Endothelial cell of umbilical vein (primary cell): ENCODE measurements at regions not wholly inside any gene's neighbourhood (a gene's known extent, or its start where the extent isn't known, plus 50 kb on each side); places are given as distances from the start of the nearest gene placed in this dataset.

Experiments used
- BruUV-seq: library from RNA; stranded (reverse); fragments of 400-500 nt; replicated peaks from 2 replicates; lab custom pipeline; 2021; lab: Mats Ljungman, UMichigan
- CTCF ChIA-PET: fragments of 300-600, 350-600 bp; sonication (Branson Sonifier 250); formaldehyde crosslinking; loops from one replicate; lab custom pipeline; 2021; ENCODE audit warnings: antibody characterized with exemption, inconsistent platforms; lab: Charles Lee
- POLR2A ChIA-PET: fragments of 300-600, 350-600 bp; sonication (Branson Sonifier 250); formaldehyde crosslinking; loops from one replicate; lab custom pipeline; 2021; ENCODE audit warnings: antibody characterized with exemption, inconsistent platforms; lab: Charles Lee
- DNase-seq: peaks from one replicate; pipeline ENCODE4 v3.0.0-alpha.2; 2011; ENCODE audit warnings: low read depth, low spot score
- FAIRE-seq: peaks from 2 replicates; lab custom pipeline; 2011; peaks lifted over from hg19 to GRCh38; lab: Jason Lieb, UNC
- H2AFZ ChIP-seq: 2 replicates; pipeline ENCODE4 v1.6.0; 2012; ENCODE audit warnings: low read depth, low read length, control low read depth, inconsistent platforms
- H3K27ac ChIP-seq: 2 replicates; pipeline ENCODE4 v1.5.1; 2011; ENCODE audit warnings: low read depth, mild to moderate bottlenecking, control low read depth, low read length, moderate library complexity; ENCODE audit not compliant: insufficient read depth
- H3K27me3 ChIP-seq, 2 experiments: 2 replicates each; pipeline versions ENCODE4 v1.6.0 to v1.6.1; 2011; ENCODE audit warnings: low read length in 2 of 2, mixed read lengths in 1 of 2; ENCODE audit not compliant: control insufficient read depth in 2 of 2, insufficient read depth in 2 of 2
- H3K36me3 ChIP-seq, 2 experiments: 2 replicates in 1 of 2; 3 replicates in 1 of 2; pipeline ENCODE4 v1.5.1; 2011; ENCODE audit warnings: low read length in 2 of 2, mild to moderate bottlenecking in 1 of 2, moderate library complexity in 1 of 2; ENCODE audit not compliant: control insufficient read depth in 2 of 2, insufficient read depth in 2 of 2; ENCODE audit errors: extremely low read depth in 1 of 2
- H3K4me1 ChIP-seq: 3 replicates; pipeline ENCODE4 v1.5.1; 2011; ENCODE audit warnings: mild to moderate bottlenecking, low read length; ENCODE audit not compliant: control insufficient read depth, insufficient read depth; ENCODE audit errors: extremely low read depth
- H3K4me2 ChIP-seq: 2 replicates; pipeline ENCODE4 v1.6.1; 2011; ENCODE audit warnings: low read length, control low read depth, mixed read lengths; ENCODE audit not compliant: insufficient read depth
- H3K4me3 ChIP-seq, 3 experiments: fragments of 200-600 bp in 1 of 3; sonication (generic), shearing (Covaris generic) in 1 of 3; replicated peaks in 1 of 3; 2 replicates each; pipeline ENCODE4 v1.5.1; 2011 to 2016; ENCODE audit warnings: control low read depth in 3 of 3, low read length in 3 of 3, mild to moderate bottlenecking in 2 of 3, inconsistent platforms in 1 of 3, low read depth in 1 of 3, moderate library complexity in 1 of 3; ENCODE audit not compliant: insufficient read depth in 1 of 3
- H3K79me2 ChIP-seq: 2 replicates; pipeline ENCODE4 v1.6.0; 2012; ENCODE audit warnings: low read length, inconsistent platforms; ENCODE audit not compliant: control insufficient read depth, insufficient read depth
- H3K9ac ChIP-seq: replicated peaks from 2 replicates; pipeline ENCODE3; 2011; ENCODE audit warnings: low read length, control low read depth; ENCODE audit not compliant: insufficient read depth; ENCODE audit errors: extremely low read depth
- H3K9me1 ChIP-seq: replicated peaks from 3 replicates; pipeline ENCODE4 v1.6.0; 2011; ENCODE audit warnings: mild to moderate bottlenecking, low read length; ENCODE audit not compliant: control insufficient read depth, insufficient read depth; ENCODE audit errors: extremely low read depth
- H3K9me3 ChIP-seq: replicated peaks from 2 replicates; pipeline ENCODE4 v1.5.1; 2012; ENCODE audit warnings: low read length, inconsistent platforms; ENCODE audit not compliant: control insufficient read depth, insufficient read depth
- H4K20me1 ChIP-seq: replicated peaks from 2 replicates; pipeline ENCODE3; 2011; ENCODE audit warnings: mild to moderate bottlenecking, low read length; ENCODE audit not compliant: control insufficient read depth, insufficient read depth; ENCODE audit errors: extremely low read depth
- CTCF ChIP-seq, 2 donors: IDR thresholded peaks; 1 replicate in 1 of 2; 2 replicates in 1 of 2; pipeline ENCODE4 v1.5.1; 2011; ENCODE audit warnings: low read length in 2 of 2, mild to moderate bottlenecking in 2 of 2, moderate library complexity in 2 of 2, control low read depth in 1 of 2, inconsistent platforms in 1 of 2, low read depth in 1 of 2; ENCODE audit not compliant: insufficient read depth in 1 of 2; ENCODE audit errors: extremely low read depth in 1 of 2
- EZH2 ChIP-seq: IDR thresholded peaks from 2 replicates; pipeline ENCODE4 v1.6.1; 2012; ENCODE audit warnings: borderline replicate concordance, low read depth, mild to moderate bottlenecking, moderate library complexity, low read length, inconsistent platforms; ENCODE audit not compliant: severe bottlenecking
- FOS ChIP-seq: IDR thresholded peaks from 2 replicates; pipeline ENCODE4 v1.6.1; 2011; ENCODE audit warnings: mild to moderate bottlenecking, low read length, moderate library complexity, borderline replicate concordance; ENCODE audit not compliant: insufficient read depth
- GATA2 ChIP-seq: IDR thresholded peaks from 2 replicates; pipeline ENCODE4 v1.7.0; 2011; ENCODE audit warnings: low read depth, mild to moderate bottlenecking, moderate library complexity, mixed read lengths, low read length; ENCODE audit not compliant: insufficient read length, insufficient read depth
- JUN ChIP-seq: IDR thresholded peaks from 2 replicates; pipeline ENCODE4 v1.6.1; 2011; ENCODE audit warnings: borderline replicate concordance, low read depth; ENCODE audit not compliant: insufficient read length, insufficient read depth
- MYC ChIP-seq: IDR thresholded peaks from one replicate; pipeline ENCODE4 v1.6.1; 2011; ENCODE audit warnings: mild to moderate bottlenecking, low read depth, low read length
- POLR2A ChIP-seq: IDR thresholded peaks from 2 replicates; pipeline ENCODE4 v1.6.1; 2012; ENCODE audit warnings: low read depth, mild to moderate bottlenecking, control low read depth, low read length
- POLR2AphosphoS5 ChIP-seq: IDR thresholded peaks from 2 replicates; pipeline ENCODE4 v1.6.1; 2012; ENCODE audit warnings: low read depth, mild to moderate bottlenecking, control low read depth, low read length, moderate library complexity; ENCODE audit not compliant: insufficient read depth
- dilution Hi-C: fragments of 300-500 bp; cut with MboI; formaldehyde crosslinking; loops from one replicate; pipeline ENCODE4 v1.15.0; 2019; ENCODE audit warnings: low sequenced_read_pairs; ENCODE audit not compliant: extremely low pct_ligation_motif_present
- intact Hi-C: fragments of 100-400 bp; cut with micrococcal nuclease; formaldehyde crosslinking; loops from one replicate; pipeline ENCODE4 v1.10.0; 2022
- TF ChIP-seq, protein P1 (sequence below): IDR thresholded peaks from 2 replicates; pipeline ENCODE4 v1.6.1; 2011; ENCODE audit not compliant: insufficient read depth, insufficient read length

DNA sequence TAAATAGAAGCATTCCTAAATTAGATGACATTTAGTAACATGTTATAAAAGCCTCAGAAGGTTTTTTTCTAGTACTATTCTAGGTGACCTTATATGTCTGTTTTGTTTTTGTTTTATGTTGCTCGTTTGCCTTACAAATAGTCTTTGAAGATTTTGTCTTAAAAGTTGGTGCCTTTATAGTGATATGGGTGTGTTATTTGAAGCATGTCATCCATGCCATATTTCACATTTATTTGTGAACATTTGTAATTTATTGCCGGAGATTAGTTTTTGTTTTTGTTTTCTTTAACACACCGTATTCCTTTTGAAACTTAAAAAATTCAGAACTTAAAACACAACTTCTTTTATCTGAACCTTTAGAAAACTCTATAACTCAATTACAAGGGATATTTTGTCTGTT is 422.8 kb upstream of the PCDH9 start:
- ChIA-PET POLR2A (no interaction called here), CTCF (no interaction called here)
- FAIRE-seq (no peak), DNase-seq (no peak)
- no peaks in the 10 kb centered on the region for H3K4me1 ChIP-seq
- no peak overlapping the region for H2AFZ ChIP-seq
- no peaks in the 10 kb centered on the region for H4K20me1 ChIP-seq
- H3K9me3 ChIP-seq: no peaks in the 10 kb centered on the region
- intact Hi-C loops (no loop called here), dilution Hi-C loops (no loop called here)
- BruUV-seq: no TSS peak
- H3K4me2 ChIP-seq: no peak overlapping the region
- no peak overlapping the region for H3K9ac ChIP-seq
- H3K9me1 ChIP-seq: no peaks in the 10 kb centered on the region
- H3K27ac ChIP-seq: no peak overlapping the region
- H3K27me3 ChIP-seq: no peaks in the 10 kb centered on the region
- H3K36me3 ChIP-seq: no peaks in the 10 kb centered on the region
- H3K4me3 ChIP-seq: no peak overlapping the region
- TF ChIP-seq FOS: no peak
- TF ChIP-seq EZH2: no peak
- no peak for TF ChIP-seq CTCF (IDR thresholded peaks at IDR 0.05; ENCODE audit: extremely low read depth in 1 of 2, insufficient read depth in 1 of 2, low read depth in 1 of 2, low read length in 2 of 2)
- no peak for TF ChIP-seq POLR2AphosphoS5
- no peak for TF ChIP-seq JUN
- TF ChIP-seq, protein P1, sequence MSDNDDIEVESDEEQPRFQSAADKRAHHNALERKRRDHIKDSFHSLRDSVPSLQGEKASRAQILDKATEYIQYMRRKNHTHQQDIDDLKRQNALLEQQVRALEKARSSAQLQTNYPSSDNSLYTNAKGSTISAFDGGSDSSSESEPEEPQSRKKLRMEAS: no peak
- TF ChIP-seq POLR2A: no peak
- no peak for TF ChIP-seq MYC
- TF ChIP-seq GATA2: no peak
- no peaks in the 10 kb centered on the region for H3K79me2 ChIP-seq
